ENCODE measurements at regions not wholly inside any gene's neighbourhood (a gene's known extent, or its start where the extent isn't known, plus 50 kb on each side); places are given as distances from the start of the nearest gene placed in this dataset.

GRCh38 chr3:127393131-127393820 is 105.4 kb upstream of the PRR20G start:
- no peak for DNase-seq

GRCh38 chr3:127392156-127392490 is 104.3 kb upstream of the PRR20G start:
- no peak for DNase-seq

- DNase-seq: no peak
These were observed 103.8 kb upstream of the PRR20G start for GRCh38 chr3:127391436-127392155.

- no peak for DNase-seq
These were observed 102.6 kb upstream of the PRR20G start for GRCh38 chr3:127390365-127391025.

- no peak for DNase-seq
These were observed 102.1 kb upstream of the PRR20G start for GRCh38 chr3:127389913-127390312.

GRCh38 chr3:127389420-127389819 is 101.6 kb upstream of the PRR20G start:
- DNase-seq: no peak

- DNase-seq: no peak
These were observed 100.6 kb upstream of the PRR20G start for GRCh38 chr3:127388427-127388826.

GRCh38 chr3:127387556-127388153 is 99.8 kb upstream of the PRR20G start:
- no peak for DNase-seq

- DNase-seq: no peak
These were observed 99.3 kb upstream of the PRR20G start for GRCh38 chr3:127387119-127387518.

- no peak for DNase-seq
These were observed 98.6 kb upstream of the PRR20G start for GRCh38 chr3:127386490-127386889.

- no peak for DNase-seq
These were observed 97.7 kb upstream of the PRR20G start for GRCh38 chr3:127385540-127385870.

- DNase-seq: no peak
These were observed 97.1 kb upstream of the PRR20G start for GRCh38 chr3:127384717-127385539.

- no peak for DNase-seq
These were observed 95.9 kb upstream of the PRR20G start for GRCh38 chr3:127383656-127384179.

- DNase-seq: no peak
These were observed 90.2 kb upstream of the PRR20G start for GRCh38 chr3:127377801-127378655.

- no peak for DNase-seq
These were observed 87.5 kb upstream of the PRR20G start for GRCh38 chr3:127375151-127375930.

GRCh38 chr3:127374086-127375010 is 86.5 kb upstream of the PRR20G start:
- no peak for DNase-seq

GRCh38 chr3:127373441-127374085 is 85.7 kb upstream of the PRR20G start:
- no peak for DNase-seq

- DNase-seq: no peak
These were observed 84.0 kb upstream of the PRR20G start for GRCh38 chr3:127371846-127372245.

GRCh38 chr3:127371334-127371733 is 83.5 kb upstream of the PRR20G start:
- no peak for DNase-seq
